ENCODE measurements at regions not wholly inside any gene's neighbourhood (a gene's known extent, or its start where the extent isn't known, plus 50 kb on each side); places are given as distances from the start of the nearest gene placed in this dataset.
"Not testable (repeated sequence)": the region's sequence is repeated elsewhere in the genome, so short reads cannot be mapped to it uniquely, and the experiment has no call there.

GRCh38 chr7:36055207-36055606, 97.8 kb upstream of the EEPD1 start:
- TF ChIP-seq CTCF (IDR thresholded peaks at IDR 0.05) = no peak
- no peaks in the 10 kb centered on the region for H3K4me1 ChIP-seq
- no peak for ATAC-seq
- H3K27ac ChIP-seq = no peak overlapping the region
- H3K9me3 ChIP-seq = no peaks in the 10 kb centered on the region
- no peak overlapping the region for H3K4me3 ChIP-seq
- H3K36me3 ChIP-seq = no peaks in the 10 kb centered on the region
- no peaks in the 10 kb centered on the region for H3K27me3 ChIP-seq
- intact Hi-C loops (cut with DNase I) = no loop called here
- DNase-seq = no peak

GRCh38 chr7:36057323-36057722, 95.7 kb upstream of the EEPD1 start:
- intact Hi-C loops (cut with DNase I) = no loop called here
- ATAC-seq (no peak), DNase-seq (no peak)
- Histone ChIP-seq H3K9me3 (no peaks in the 10 kb centered on the region), H3K27me3 (no peaks in the 10 kb centered on the region), H3K27ac (no peak overlapping the region), H3K4me3 (no peak overlapping the region), H3K4me1 (no peaks in the 10 kb centered on the region), H3K36me3 (no peaks in the 10 kb centered on the region)
- TF ChIP-seq CTCF (IDR thresholded peaks at IDR 0.05) = no peak

- Histone ChIP-seq H3K27ac (no peak overlapping the region), H3K4me3 (no peak overlapping the region), H3K27me3 (no peaks in the 10 kb centered on the region), H3K9me3 (no peaks in the 10 kb centered on the region), H3K4me1 (no peaks in the 10 kb centered on the region), H3K36me3 (no peaks in the 10 kb centered on the region)
- no peak for ATAC-seq
- intact Hi-C loops (cut with DNase I) = no loop called here
- DNase-seq = no peak
- no peak for TF ChIP-seq CTCF (IDR thresholded peaks at IDR 0.05)
Measured at GRCh38 chr7:36058020-36058592, 94.9 kb upstream of the EEPD1 start.

GRCh38 chr7:36060388-36060787, 92.7 kb upstream of the EEPD1 start:
- H3K36me3 ChIP-seq; H3K27me3 ChIP-seq; H3K4me1 ChIP-seq; H3K4me3 ChIP-seq; ATAC-seq; H3K9me3 ChIP-seq; intact Hi-C loops (cut with DNase I); DNase-seq; H3K27ac ChIP-seq: not testable (repeated sequence)

- H3K9me3 ChIP-seq = no peaks in the 10 kb centered on the region
- H3K36me3 ChIP-seq = no peaks in the 10 kb centered on the region
- no peak overlapping the region for H3K4me3 ChIP-seq
- TF ChIP-seq CTCF (IDR thresholded peaks at IDR 0.05) = no peak
- DNase-seq (peak in 1 of 4 donors; percentile 61), ATAC-seq (peak; percentile 29)
- H3K27ac ChIP-seq = no peak overlapping the region
- H3K27me3 ChIP-seq = no peaks in the 10 kb centered on the region
- intact Hi-C loops (cut with DNase I) = no loop called here
- no peaks in the 10 kb centered on the region for H3K4me1 ChIP-seq
Measured at GRCh38 chr7:36062154-36062815, 90.8 kb upstream of the EEPD1 start.

GRCh38 chr7:36064676-36065075, 88.4 kb upstream of the EEPD1 start:
- no peak for TF ChIP-seq CTCF (IDR thresholded peaks at IDR 0.05)
- no peak for DNase-seq

GRCh38 chr7:36065563-36066342, 87.3 kb upstream of the EEPD1 start:
- H3K27ac ChIP-seq; H3K4me1 ChIP-seq; H3K36me3 ChIP-seq; intact Hi-C loops (cut with DNase I); ATAC-seq; DNase-seq; H3K27me3 ChIP-seq; H3K9me3 ChIP-seq; H3K4me3 ChIP-seq: not testable (repeated sequence)

More at GRCh38 chr7:36064676-36065075, 88.4 kb upstream of the EEPD1 start:
- ATAC-seq = no peak
- Histone ChIP-seq H3K36me3 (no peaks in the 10 kb centered on the region), H3K4me3 (no peak overlapping the region), H3K27me3 (no peaks in the 10 kb centered on the region), H3K4me1 (no peaks in the 10 kb centered on the region), H3K27ac (no peak overlapping the region), H3K9me3 (no peaks in the 10 kb centered on the region)
- intact Hi-C loops (cut with DNase I) = no loop called here

Data from left lung (tissue), 4 donors.